GM18861 (cell line): ENCODE measurements at regions not wholly inside any gene's neighbourhood (a gene's known extent, or its start where the extent isn't known, plus 50 kb on each side); places are given as distances from the start of the nearest gene placed in this dataset.
A peak's percentile ranks its signal among the peaks of the same experiment; 100 is the strongest.
"Not testable (repeated sequence)": the region's sequence is repeated elsewhere in the genome, so short reads cannot be mapped to it uniquely, and the experiment has no call there.

Experiments
- ATAC-seq: cut with Tn5 transposase; IDR thresholded peaks from one replicate; pipeline ENCODE4 v1.9.1; 2021; ENCODE audit not compliant: unreplicated experiment

DNA sequence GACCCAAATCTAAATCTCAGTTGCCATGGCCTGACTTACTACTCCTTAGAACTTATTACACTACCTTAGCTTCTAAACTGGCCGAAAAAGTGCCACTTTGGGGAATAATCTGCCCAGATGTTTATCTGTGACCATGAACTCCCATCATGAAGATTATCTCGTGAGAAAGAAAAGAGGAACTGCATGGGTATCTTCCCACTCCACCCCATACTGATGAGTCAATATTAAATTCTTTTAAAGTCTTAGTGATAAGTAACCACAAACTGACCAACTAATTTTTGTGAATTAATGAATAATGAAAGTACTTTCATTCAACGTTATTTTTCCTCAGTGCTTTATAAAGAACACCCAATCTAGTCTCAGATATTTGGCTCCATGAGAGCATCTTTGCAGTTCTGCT is 493.5 kb downstream of the EBF1 start:
- peak; percentile 64 for ATAC-seq

GRCh38 chr5:158602981-158603380 is 496.7 kb downstream of the EBF1 start:
- ATAC-seq, result no peak

DNA sequence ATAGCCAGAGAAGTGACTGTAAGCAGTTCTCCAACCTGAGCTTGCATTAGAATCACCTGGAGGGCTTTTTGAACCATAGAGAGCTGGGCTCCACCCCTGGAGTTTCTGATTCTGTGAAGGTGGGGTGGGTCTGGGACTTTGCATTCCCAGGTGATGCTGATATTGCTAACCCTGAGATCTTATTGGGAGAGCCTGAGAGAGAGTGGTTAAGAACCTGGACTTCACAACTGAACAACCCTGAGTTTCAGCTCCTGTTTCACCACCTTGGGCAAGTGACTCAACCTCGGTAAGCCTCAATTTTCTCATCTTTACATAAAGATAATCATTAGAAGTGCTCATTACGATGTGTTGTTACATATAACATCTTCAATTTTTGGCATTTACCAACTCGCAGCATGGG is 498.6 kb downstream of the EBF1 start:
- no peak for ATAC-seq

DNA sequence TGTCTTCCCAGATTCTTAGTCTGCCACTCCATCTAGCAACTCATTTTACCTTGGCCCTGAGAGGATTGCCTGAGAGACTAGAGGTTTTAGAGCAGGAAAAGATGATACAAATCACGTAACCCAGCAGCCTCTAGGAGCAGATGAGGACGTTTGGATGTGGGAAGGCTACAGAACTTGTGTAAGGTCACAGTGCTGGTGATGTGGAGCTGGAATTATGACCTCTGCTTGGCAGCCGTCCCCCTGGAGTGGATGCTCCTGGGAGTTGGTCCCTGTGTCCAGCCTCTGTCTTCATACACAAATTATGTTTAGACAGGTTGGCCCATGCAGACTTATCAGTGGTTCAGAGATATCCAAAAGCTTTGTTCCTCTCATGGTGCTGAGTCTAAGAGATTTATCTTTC is 499.0 kb downstream of the EBF1 start:
- ATAC-seq, result no peak

- ATAC-seq, result no peak
These were observed 500.6 kb downstream of the EBF1 start for GRCh38 chr5:158599157-158599556.

DNA sequence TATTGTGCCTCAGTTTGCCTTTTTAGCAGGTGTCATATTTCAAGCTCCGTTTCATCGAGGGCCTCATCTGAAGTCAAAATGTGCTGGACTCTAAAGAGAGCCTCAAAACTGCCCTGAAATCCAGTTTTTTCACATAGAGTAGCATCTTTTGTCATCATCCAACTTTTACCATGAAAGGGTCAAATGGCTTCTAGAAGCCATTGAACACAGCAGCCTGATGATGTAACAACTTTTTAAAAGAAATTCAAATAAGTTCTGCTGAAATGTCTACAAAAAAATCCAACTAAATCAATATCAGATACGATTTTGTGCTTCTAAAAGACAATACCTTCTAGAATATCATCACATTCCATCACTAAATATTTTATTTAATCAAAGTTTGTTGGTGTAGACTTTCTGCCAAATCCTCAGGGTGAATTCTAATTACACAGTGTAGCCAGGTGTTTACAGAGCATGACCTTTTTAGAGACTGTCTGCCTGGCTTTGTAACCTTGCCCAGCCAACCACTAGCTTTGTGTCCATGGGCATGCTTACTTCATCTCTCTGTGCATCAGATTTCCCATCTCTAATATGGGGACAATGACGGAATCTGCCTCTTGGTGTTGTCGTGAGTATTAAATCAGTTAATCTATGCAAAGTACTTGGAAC is 505.0 kb downstream of the EBF1 start:
- no peak for ATAC-seq

DNA sequence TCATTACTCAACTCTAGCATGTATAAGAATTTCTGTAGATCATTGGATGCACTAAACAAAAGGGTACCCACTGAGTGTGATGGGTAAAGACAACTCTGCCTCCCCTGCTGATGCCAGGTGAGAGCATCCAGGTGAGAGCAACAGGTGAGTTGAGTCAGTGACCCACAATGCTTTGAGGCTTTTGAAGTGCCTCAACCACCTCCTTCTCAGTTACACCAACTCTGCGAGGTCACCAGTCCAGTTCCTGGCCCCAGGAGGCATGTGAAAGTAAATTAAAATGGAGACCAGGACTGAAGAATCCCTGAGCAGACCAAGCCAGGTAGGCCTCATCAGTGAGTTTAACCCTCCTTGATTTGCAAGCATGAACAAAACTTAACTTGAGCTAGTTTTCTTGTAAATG is 505.8 kb downstream of the EBF1 start:
- ATAC-seq, result no peak

DNA sequence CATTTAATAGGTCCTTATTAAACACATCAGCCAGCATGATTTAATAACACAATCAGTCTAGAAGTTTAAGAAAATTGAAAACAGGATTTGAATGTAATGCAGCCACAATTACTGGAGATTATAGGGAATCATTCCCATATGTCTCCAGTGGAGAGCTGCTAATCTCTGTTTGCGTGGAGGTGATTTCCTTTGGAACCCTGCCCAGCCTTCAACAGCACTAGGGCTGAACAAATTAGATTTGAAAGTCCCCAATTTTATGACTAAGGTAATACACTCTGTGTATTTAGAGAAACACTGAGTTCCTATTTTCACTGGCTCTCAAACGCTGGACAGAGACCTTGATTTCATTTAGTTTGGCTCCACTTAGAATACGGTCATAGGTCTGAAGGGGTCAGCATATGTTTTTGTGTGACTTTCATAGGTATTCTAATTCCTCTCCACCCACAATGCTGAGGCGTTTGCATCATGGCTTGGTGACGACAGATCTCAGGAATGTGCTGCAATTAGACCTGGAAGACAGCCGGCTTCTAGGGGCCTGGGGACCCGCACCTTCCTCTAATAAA is 508.3 kb downstream of the EBF1 start:
- ATAC-seq, result no peak

DNA sequence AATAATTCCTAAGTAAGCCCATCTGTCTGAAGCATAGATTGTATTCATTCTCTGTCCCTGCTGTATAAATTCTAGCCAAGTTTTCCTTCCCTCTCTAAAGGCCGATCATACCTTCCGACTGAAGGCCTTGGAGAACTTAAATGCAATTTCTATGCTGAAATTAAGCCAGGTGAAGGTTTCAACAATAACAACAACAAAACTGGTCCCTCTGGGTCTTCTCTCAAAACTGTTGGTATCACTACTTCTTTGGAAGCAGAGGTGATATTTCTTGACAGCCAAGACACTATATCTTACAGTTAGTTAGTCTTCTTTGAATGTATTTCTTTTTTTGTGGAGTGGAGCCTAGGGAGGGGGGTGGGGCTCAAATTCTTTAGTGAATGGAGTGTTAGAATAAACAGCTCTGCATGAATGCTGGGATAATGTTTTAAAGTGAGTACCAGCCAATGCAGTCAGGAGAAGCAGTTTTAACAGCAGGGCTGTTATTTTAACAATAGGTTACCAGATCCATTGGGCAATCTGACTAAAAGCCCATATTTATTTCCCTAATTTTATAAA is 508.9 kb downstream of the EBF1 start:
- ATAC-seq, result no peak

GRCh38 chr5:158589939-158590338 is 509.8 kb downstream of the EBF1 start:
- no peak for ATAC-seq

DNA sequence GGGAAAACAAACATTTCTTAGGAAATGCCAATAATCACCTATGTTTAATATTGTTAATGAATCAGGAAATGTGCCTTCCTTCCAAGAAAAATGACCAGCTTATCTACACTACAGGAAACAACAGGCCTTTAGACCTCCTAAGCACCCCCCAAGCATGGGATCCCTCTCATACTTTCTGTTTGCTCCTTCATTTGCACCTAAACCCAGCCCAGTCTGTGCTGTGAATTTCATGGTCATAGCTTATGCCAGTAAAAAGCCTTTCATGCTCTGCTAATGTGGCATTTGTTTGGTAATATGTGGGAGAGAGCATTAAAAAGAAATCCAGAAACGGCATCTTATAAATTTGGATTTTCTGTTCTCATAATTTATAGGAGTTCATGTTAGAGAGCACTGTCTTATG is 511.1 kb downstream of the EBF1 start:
- ATAC-seq, result no peak

DNA sequence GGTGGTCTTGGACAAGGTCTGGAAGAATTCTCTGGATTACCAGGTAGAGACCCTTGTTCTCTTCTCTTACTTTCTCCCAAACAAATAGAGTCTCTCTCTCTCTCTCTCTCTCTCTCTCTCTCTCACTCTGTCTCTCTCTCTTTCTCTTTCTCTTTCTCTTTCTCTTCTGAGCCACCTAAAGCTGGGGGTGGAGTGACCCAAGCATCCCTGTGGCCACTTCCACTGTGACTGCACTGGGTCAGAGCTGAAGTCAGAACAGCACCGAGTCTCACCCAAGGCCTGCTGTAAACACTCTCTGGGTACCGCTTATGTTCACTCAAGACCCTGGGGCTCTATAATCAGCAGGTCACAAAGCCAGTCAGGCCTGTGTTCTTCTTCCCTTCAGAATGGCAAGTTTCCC is 513.7 kb downstream of the EBF1 start:
- ATAC-seq, result no peak

GRCh38 chr5:158582669-158583068 is 517.0 kb downstream of the EBF1 start:
- ATAC-seq, result not testable (repeated sequence)

DNA sequence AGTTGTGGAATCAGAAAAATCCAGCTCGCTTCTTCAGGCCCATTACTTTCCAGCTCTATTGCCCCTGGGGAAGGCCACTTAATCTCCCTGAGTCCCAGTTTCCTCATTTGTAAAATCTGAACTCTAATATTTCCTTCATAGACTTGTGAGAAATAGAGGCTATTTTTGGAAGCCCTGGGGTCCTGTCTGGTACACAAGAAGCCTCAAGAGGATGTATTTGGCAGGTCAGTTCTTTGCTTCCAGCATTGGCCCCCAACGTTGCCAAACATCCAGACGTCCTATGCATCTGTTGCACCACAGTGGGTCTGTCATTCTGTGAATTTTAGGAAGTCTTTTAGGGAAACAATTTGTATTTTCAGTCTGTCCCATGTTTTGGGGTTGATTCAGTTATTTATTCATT is 525.9 kb downstream of the EBF1 start:
- ATAC-seq, result no peak

- ATAC-seq, result no peak
These were observed 529.2 kb downstream of the EBF1 start for GRCh38 chr5:158570502-158570901.

DNA sequence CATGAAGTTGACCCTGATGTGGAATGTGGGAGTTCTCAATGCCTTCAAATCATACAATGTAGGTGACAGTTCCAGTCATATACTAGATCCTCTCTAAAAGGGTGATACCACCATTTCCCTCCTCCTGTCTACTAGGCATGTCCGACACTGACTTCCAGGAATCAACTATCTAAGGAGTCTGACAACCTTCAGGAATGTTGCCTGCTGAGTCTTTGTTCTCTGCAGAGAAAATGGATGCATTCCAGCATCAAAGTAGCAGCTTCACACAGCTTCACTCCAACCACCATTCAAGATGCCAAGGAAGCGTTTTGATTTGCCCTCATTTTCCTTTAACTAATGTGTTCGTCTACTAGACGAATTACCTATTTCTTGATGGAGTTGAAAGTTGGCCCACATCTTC is 530.2 kb downstream of the EBF1 start:
- ATAC-seq, result no peak

- ATAC-seq, result no peak
These were observed 534.5 kb downstream of the EBF1 start for GRCh38 chr5:158565017-158565789.

- no peak for ATAC-seq
These were observed 535.8 kb downstream of the EBF1 start for GRCh38 chr5:158563760-158564390.

DNA sequence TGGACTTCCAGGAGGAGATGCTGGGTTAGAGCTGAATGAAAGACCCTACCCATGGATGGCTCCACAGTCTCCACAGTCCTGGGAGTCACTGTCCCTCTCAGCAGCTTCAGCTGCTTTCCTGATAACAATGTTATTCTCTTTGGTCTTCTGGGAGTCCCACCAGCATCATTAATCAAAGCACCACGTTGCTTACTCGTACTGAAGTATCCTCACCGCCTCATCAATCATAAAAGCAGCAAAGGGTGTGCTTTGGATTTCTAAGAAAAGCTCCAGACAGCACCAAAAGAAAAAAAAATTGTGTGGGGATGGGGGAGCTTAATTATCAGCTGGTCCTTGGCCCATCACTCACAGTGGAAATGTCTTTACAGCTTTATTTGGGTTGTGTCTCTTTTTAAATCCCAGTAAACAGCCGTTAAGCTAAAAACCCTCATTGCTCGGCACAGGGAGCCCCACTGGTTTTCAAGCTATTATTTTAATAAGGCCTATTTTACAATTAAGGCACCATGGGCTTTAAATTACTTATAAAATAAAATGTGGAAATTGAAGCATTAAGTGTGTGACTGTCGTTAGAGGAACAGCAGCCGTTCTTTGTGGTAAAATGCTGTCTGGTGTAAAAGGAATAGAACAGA is 538.0 kb downstream of the EBF1 start:
- no peak for ATAC-seq

GRCh38 chr5:158560170-158560569 is 539.5 kb downstream of the EBF1 start:
- ATAC-seq, result peak; percentile 94

DNA sequence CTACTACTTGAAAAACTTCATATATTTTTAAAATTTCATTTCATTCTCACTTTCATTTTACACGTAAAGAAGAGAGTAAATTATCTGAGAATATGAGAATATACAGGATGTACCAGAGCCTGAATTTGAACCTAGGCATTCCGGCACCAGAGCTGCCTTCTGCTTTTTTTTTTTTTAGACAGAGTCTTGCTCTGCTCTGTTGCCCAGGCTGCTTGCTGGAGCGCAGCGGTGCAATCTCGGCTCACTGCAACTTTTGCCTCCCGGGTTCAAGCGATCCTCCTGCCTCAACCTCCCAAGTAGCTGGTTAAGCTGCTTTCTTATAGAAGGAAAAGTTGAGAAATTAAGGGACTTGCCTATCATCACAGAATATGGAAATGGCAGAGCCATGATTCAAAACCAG is 540.1 kb downstream of the EBF1 start:
- ATAC-seq, result peak; percentile 33
